ENCODE measurements at regions not wholly inside any gene's neighbourhood (a gene's known extent, or its start where the extent isn't known, plus 50 kb on each side); places are given as distances from the start of the nearest gene placed in this dataset.

DNA sequence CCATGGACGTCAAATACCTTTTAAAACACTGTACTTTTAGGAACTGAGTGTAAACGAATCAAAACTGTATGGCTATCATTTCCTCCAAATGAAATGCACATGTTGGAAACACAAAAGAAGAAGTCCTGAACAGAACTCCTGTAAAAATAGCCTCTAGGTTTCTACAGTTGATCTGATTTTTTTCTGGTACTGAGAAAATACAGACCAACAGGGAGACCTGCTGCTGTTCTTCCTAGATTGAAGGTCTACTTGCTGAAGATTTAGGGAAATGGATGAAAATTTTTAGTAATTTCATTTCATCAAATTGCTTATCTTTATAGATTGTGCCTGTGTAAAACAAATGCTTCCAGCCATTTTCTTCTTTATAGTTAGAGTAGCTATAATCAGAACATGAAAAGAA lies 520.4 kb downstream of the SLITRK6 start:
- no peak overlapping the region for H3K4me3 Mint-ChIP-seq
- H3K4me1 Mint-ChIP-seq: no peaks in the 10 kb centered on the region

DNA sequence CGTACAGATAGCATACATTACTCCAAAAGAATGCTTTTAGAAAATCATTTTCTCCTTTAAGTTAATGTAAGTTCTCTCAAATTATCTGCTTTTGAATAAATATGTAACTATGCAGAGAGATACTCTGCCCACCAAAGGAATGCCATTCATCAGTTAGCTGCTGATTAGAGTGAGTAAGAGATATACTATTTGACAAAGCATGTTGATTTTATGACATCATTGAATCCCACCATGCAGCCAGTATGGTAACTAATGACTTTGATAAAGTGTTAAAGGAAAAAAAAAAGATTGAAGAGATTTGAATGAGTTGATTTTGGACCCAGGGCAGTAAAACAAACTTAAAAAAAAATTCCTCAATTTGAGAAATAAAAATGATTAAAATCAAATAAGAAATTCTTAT lies 521.5 kb downstream of the SLITRK6 start:
- DNase-seq (ENCODE audit: low spot score in 2 of 2) (no peak), ATAC-seq (no peak)
- H3K36me3 Mint-ChIP-seq: no peaks in the 10 kb centered on the region
- H3K9me3 Mint-ChIP-seq: peaks cover 12% of the 10 kb centered on the region
- no peak overlapping the region for H3K4me3 Mint-ChIP-seq
- no peaks in the 10 kb centered on the region for H3K4me1 Mint-ChIP-seq
- no peak overlapping the region for H3K27ac Mint-ChIP-seq

More for the DNA sequence above, 520.4 kb downstream of the SLITRK6 start:
- ATAC-seq (no peak), DNase-seq (ENCODE audit: low spot score in 2 of 2) (no peak)
- H3K36me3 Mint-ChIP-seq: no peaks in the 10 kb centered on the region
- no peak overlapping the region for H3K27ac Mint-ChIP-seq
- H3K9me3 Mint-ChIP-seq: peaks cover 16% of the 10 kb centered on the region

DNA sequence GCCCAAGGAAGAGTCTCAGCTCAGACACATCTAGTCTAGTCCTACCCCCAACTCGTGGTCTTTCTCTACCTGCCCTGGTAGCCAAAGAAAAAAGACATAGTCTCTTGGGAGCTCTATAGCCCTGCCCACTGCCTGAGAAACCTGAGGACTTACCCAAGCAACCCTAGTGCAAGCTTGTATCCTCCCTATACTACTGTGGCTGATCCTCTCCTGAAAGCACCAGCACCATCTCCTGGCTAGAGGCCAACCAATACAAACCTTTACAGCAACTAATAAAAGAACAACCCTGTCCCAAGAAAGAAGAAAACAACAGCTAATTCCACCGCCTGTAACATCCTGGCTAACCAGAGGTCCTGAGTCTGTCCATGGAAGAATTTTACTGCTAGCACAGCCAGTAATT lies 532.4 kb downstream of the SLITRK6 start:
- DNase-seq (ENCODE audit: low spot score in 2 of 2) (no peak), ATAC-seq (no peak)
- Mint-ChIP-seq H3K9me3 (peaks cover 29% of the 10 kb centered on the region), H3K4me1 (no peaks in the 10 kb centered on the region), H3K36me3 (no peaks in the 10 kb centered on the region), H3K27ac (no peak overlapping the region), H3K4me3 (no peak overlapping the region)

DNA sequence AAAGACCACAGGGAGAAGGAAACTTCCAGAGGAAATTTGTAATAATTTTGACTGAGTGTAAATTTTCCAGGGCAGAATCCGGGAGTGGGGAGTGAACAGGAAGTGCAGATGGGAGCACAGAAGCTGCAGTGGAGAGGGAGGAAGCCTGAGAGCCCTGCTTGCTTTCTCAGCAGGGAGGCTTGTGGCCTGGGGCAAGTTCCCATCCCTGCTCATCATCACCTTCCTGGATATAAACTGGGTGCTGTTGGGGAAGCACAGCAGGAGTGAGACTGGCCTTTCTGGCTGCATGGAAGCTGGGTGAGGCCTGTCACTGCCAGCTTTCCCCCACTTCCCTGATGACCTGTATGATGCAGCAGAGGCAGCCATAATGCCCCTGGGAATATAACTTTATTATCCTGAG lies 532.9 kb downstream of the SLITRK6 start:
- H3K27ac Mint-ChIP-seq: no peak overlapping the region
- no peak for ATAC-seq
- no peaks in the 10 kb centered on the region for H3K4me1 Mint-ChIP-seq
- H3K9me3 Mint-ChIP-seq: peaks cover 28% of the 10 kb centered on the region
- no peak overlapping the region for H3K4me3 Mint-ChIP-seq
- H3K36me3 Mint-ChIP-seq: no peaks in the 10 kb centered on the region
- DNase-seq (ENCODE audit: low spot score in 2 of 2): no peak

DNA sequence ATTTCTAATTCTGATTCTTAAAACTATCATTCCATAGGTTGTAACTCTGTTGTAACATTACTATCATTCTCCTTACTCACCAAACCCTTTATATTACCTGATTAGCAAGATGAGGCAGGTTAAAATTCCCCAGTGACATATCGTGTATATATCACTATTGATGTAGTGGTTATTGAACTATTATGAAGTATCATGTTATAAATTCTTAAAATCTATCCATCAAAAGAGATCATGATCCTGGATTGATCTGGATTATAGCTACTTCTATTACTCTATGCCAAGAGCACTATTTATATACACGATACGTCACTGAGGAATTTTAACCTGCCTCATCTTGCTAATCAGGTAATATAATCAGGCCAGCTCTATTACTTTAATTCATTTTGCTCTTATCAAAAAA lies 533.9 kb downstream of the SLITRK6 start:
- no peaks in the 10 kb centered on the region for H3K36me3 Mint-ChIP-seq
- no peak overlapping the region for H3K27ac Mint-ChIP-seq
- peaks cover 28% of the 10 kb centered on the region for H3K9me3 Mint-ChIP-seq
- H3K4me1 Mint-ChIP-seq: no peaks in the 10 kb centered on the region
- no peak for DNase-seq (ENCODE audit: low spot score in 2 of 2)
- no peak for ATAC-seq
- no peak overlapping the region for H3K4me3 Mint-ChIP-seq

DNA sequence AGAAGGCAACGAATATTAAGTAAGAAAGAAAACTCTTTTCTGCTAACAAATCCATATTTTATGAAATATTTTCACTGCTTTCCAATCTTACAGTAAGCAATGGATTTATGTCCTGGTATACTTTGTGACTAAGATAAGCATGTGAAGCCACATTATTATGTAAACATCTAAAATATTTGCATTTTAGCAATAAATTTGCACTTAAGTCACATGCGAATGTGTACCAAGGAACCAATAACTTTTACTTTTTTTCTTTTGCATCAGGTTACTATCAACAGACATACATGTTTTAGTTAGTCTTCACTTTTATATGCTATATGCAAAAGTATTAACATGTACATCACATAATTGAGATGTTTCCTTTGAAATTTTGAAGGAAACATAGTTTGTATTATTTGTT lies 536.7 kb downstream of the SLITRK6 start:
- H3K4me1 Mint-ChIP-seq: no peaks in the 10 kb centered on the region
- H3K9me3 Mint-ChIP-seq: peaks cover 14% of the 10 kb centered on the region
- H3K36me3 Mint-ChIP-seq: no peaks in the 10 kb centered on the region
- DNase-seq (ENCODE audit: low spot score in 2 of 2) (no peak), ATAC-seq (no peak)
- no peak overlapping the region for H3K4me3 Mint-ChIP-seq
- no peak overlapping the region for H3K27ac Mint-ChIP-seq

DNA sequence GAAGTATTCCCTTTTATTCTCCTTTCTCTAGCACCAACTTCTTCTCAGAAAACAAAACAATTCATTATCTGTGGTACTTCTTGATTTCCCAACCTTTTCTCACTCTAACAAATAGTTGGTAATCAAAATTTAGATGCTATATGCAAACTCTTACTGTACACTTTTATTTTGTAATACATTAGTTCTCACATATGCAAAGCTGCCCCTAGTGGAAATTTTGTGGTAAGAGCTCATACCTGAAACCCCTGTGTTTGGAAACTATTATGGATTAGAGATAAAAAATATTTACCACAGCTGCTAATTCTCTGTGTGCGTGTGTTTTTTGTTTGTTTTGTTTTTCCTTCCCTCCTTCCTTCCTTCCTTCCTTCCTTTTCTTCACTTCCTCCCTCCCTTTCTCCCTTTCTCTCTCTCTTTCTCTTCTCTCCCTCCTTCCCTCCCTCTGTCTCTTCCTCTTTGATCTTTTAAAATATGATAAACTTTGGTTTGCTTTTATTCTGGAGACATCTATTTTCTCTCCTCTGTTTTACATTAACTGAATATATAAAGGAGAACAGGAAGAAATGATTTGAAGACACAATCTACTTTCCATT lies 537.4 kb downstream of the SLITRK6 start:
- ATAC-seq: no peak
- no peak overlapping the region for H3K4me3 Mint-ChIP-seq
- peaks cover 13% of the 10 kb centered on the region for H3K9me3 Mint-ChIP-seq
- H3K36me3 Mint-ChIP-seq: no peaks in the 10 kb centered on the region
- no peak overlapping the region for H3K27ac Mint-ChIP-seq
- H3K4me1 Mint-ChIP-seq: no peaks in the 10 kb centered on the region
- no peak for DNase-seq (ENCODE audit: low spot score in 2 of 2)

DNA sequence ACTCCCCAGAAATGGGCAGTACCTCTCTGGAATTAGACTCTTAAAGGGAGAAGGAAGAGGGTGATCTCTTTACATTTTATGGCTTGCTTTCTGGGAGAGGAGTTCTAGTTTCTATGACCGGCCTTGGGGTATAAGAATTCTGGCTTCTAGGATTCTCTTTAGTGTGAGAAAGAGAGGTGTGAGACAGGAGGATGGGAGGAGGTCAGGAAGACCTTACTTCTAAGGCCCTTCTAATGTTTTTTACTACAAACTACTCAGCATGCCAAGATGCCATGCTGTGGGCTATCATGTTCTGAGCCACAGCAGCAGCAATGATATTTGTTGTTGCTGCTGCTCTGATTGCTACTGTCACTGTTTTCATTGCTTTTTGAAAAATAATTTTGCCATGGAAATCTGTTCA lies 538.3 kb downstream of the SLITRK6 start:
- DNase-seq (ENCODE audit: low spot score in 2 of 2) (no peak), ATAC-seq (no peak)
- Mint-ChIP-seq H3K4me3 (no peak overlapping the region), H3K9me3 (peaks cover 12% of the 10 kb centered on the region), H3K36me3 (no peaks in the 10 kb centered on the region), H3K27ac (no peak overlapping the region), H3K4me1 (no peaks in the 10 kb centered on the region)

DNA sequence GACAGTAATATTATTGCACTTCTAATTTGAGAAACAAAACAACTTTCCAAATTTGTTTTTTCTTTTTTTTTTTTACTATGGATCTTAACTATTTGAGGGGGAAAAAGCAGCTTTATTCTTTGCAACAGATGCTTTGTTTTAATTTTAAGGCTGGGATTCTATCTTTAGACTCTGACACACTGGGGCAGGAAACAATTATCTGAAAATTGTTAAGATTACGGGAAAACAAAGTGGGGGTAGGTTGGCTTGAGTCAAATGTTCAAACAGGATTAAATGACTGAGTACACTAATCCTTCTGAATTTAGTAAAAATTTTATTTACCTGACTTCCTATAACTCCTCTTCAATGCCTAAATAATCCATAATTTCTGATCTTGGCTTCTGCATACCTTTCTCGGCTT lies 543.2 kb downstream of the SLITRK6 start:
- no peaks in the 10 kb centered on the region for H3K36me3 Mint-ChIP-seq

DNA sequence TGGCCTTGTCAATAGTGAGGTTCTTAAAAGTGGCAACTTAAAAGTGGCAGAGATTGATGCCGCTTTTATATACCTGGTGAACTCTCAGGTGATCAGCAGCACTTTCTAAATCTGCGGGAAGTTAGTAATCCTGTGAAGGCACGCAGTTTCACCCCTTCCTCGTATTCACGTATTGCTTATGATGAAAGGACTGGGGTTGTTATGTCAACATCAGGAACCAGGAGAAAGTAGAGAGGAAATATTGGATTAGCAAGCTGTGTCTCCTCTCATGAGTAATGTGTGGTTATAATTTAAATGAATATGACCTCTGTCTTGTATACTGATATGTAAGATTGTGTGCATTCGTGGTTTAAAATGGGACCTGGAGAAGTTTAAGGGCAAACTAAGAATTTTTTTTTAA lies 544.6 kb downstream of the SLITRK6 start:
- peaks cover 2% of the 10 kb centered on the region for H3K9me3 Mint-ChIP-seq
- H3K4me1 Mint-ChIP-seq: no peaks in the 10 kb centered on the region
- DNase-seq (ENCODE audit: low spot score in 2 of 2): no peak
- ATAC-seq: no peak
- no peak overlapping the region for H3K27ac Mint-ChIP-seq
- H3K36me3 Mint-ChIP-seq: no peaks in the 10 kb centered on the region
- H3K4me3 Mint-ChIP-seq: no peak overlapping the region

More for the DNA sequence above, 543.2 kb downstream of the SLITRK6 start:
- Mint-ChIP-seq H3K4me1 (no peaks in the 10 kb centered on the region), H3K27ac (no peak overlapping the region), H3K9me3 (peaks cover 4% of the 10 kb centered on the region), H3K4me3 (no peak overlapping the region)
- ATAC-seq (no peak), DNase-seq (ENCODE audit: low spot score in 2 of 2) (no peak)

DNA sequence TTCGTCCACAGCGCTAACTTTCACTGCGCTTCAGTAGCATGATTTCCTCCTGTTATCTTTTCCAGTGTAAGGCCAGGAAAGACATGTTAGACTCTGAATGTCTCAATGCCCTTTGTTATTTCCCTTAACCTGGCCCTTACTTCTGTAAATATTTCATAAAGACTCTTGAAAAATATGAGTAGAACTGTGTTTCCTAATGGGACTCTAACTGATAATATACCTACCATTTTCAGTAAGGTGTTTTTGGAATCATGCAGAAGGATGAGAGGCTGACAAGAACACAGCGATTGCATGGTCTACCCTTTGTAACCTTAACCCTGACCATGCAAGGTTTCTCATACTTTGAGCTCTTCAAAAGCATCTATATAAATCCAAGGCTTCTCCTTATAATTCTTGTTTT lies 550.1 kb downstream of the SLITRK6 start:
- no peak for DNase-seq (ENCODE audit: low spot score in 2 of 2)
- ATAC-seq: no peak
- H3K4me1 Mint-ChIP-seq: no peaks in the 10 kb centered on the region
- peaks cover 5% of the 10 kb centered on the region for H3K9me3 Mint-ChIP-seq
- no peak overlapping the region for H3K27ac Mint-ChIP-seq
- H3K4me3 Mint-ChIP-seq: no peak overlapping the region
- H3K36me3 Mint-ChIP-seq: no peaks in the 10 kb centered on the region

DNA sequence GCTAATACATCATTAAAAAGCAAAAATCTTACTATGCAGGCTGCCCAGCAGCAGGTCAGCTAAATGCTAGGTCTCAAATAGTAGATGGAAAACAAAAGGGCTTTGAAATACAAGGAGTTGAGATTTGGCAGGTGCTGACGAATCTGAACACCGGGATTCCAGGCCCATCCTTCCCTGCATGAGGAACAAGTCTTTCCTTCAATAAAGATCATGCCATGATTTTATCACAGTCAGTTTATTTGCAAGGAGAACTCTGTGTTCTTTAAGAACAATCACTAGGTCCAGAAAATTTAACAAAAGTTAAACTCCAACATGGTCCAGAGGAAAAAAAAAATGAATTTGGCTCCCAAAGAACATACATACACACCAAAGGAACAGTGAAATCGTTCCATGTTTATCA lies 551.4 kb downstream of the SLITRK6 start:
- ATAC-seq (no peak), DNase-seq (ENCODE audit: low spot score in 2 of 2) (no peak)
- H3K4me3 Mint-ChIP-seq: no peak overlapping the region
- no peaks in the 10 kb centered on the region for H3K4me1 Mint-ChIP-seq
- H3K36me3 Mint-ChIP-seq: no peaks in the 10 kb centered on the region
- H3K27ac Mint-ChIP-seq: no peak overlapping the region
- peaks cover 9% of the 10 kb centered on the region for H3K9me3 Mint-ChIP-seq

DNA sequence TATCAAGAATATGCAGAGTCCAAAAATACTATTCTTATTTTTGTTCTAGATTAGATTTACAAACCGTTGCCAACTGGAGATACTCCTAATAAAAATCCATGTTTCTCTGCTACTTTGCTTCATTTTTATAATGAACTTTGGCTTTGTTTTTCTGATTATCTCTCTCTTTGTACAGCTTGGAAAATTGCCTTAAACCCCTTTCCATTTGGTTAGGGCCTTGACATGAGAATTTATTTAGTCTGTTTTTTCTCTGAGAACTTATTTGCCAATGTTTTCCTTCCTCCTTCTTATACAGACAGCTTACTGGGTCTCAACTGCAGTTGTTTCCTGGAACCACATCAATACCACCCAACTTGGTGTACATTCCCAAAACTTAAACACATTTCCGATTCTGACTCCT lies 555.4 kb downstream of the SLITRK6 start:
- Mint-ChIP-seq H3K27ac (no peak overlapping the region), H3K36me3 (no peaks in the 10 kb centered on the region), H3K4me1 (no peaks in the 10 kb centered on the region), H3K9me3 (peaks cover 12% of the 10 kb centered on the region), H3K4me3 (no peak overlapping the region)
- DNase-seq (ENCODE audit: low spot score in 2 of 2) (no peak), ATAC-seq (no peak)

DNA sequence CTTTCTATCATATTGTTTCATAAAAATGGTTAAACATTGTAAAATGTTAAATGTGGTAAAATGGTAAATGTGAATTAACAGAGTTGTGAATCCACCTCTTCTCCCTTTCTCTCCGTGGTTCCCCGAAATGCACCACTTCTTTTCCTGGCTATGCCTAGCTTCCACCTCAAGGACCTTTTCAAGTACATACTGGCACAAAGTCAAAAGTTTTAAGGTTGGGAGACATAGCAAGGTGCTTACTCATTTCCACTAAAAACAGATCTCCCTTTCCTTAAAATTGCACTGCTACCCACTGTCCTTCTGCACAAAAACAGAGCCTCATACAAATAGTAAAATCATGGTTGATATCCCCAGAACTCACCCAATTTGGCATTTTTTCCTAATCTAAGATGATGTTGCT lies 558.2 kb downstream of the SLITRK6 start:
- ATAC-seq: no peak
- H3K9me3 Mint-ChIP-seq: peaks cover 9% of the 10 kb centered on the region
- no peak for DNase-seq (ENCODE audit: low spot score in 2 of 2)
- no peaks in the 10 kb centered on the region for H3K4me1 Mint-ChIP-seq
- no peaks in the 10 kb centered on the region for H3K36me3 Mint-ChIP-seq
- no peak overlapping the region for H3K27ac Mint-ChIP-seq
- no peak overlapping the region for H3K4me3 Mint-ChIP-seq

DNA sequence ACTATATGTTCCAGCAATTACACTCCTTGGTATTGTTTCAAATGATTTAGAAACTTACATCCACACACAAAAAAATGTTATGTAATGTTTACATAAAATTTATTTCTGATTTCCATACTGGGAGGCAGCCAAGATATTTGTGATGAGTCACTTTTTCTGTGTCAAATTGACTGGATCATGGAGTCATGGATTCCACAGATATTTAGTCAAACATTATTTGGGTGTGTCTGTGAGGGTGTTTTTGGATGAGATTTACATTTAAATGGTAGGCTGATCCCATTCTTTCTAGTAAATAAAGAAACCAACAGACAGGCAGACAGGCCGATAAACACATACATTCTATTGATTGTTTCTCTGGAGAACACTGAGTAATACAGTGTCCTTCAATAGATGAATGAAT lies 562.8 kb downstream of the SLITRK6 start:
- ATAC-seq (no peak), DNase-seq (ENCODE audit: low spot score in 2 of 2) (no peak)
- H3K4me3 Mint-ChIP-seq: no peak overlapping the region
- no peaks in the 10 kb centered on the region for H3K36me3 Mint-ChIP-seq
- H3K27ac Mint-ChIP-seq: no peak overlapping the region
- no peaks in the 10 kb centered on the region for H3K4me1 Mint-ChIP-seq
- peaks cover 3% of the 10 kb centered on the region for H3K9me3 Mint-ChIP-seq

DNA sequence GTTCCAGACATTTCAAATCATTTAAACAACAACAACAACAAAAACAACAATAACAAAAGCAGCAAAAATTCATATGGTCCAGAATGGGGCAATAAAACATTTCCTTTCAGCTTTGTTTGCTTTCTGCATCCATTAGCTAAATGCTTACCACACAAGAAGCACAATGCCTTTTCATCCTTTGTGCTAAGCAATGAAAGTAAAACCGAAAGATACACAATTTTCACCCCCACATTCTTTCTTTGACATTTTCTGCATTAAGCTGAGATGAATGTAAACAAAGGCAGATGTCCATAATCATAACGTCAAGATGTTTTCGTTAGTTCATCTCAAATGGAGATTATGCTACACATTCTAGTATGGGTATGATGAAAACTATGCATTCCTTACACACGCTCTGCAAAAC lies 568.5 kb downstream of the SLITRK6 start:
- Mint-ChIP-seq H3K36me3 (no peaks in the 10 kb centered on the region), H3K4me3 (no peak overlapping the region), H3K9me3 (peaks cover 4% of the 10 kb centered on the region), H3K4me1 (no peaks in the 10 kb centered on the region), H3K27ac (no peak overlapping the region)
- DNase-seq (ENCODE audit: low spot score in 2 of 2) (no peak), ATAC-seq (no peak)

DNA sequence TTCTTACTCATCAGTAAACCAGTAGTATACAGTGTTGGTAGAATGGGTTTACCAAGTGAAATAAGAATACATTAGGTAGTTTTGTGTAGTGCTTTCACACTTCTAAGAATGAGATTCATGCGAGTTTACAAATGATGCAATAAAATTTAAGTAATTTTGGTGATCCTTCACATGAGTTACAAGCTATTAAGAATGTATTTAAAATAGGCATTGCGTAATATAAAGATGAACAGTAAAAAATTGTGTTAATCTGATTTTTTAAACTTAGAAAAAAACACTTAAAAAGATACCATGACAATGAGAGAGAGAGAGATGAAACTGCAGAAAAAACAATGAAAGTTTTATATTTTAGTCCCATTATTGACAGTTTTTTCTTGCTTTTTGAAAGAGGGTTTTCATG lies 570.5 kb downstream of the SLITRK6 start:
- DNase-seq (ENCODE audit: low spot score in 2 of 2) (no peak), ATAC-seq (no peak)
- Mint-ChIP-seq H3K27ac (no peak overlapping the region), H3K36me3 (no peaks in the 10 kb centered on the region), H3K4me1 (no peaks in the 10 kb centered on the region), H3K4me3 (no peak overlapping the region), H3K9me3 (peaks cover 4% of the 10 kb centered on the region)
